Caco-2 (cell line): ENCODE measurements at regions not wholly inside any gene's neighbourhood (a gene's known extent, or its start where the extent isn't known, plus 50 kb on each side); places are given as distances from the start of the nearest gene placed in this dataset.
"Not testable (repeated sequence)": the region's sequence is repeated elsewhere in the genome, so short reads cannot be mapped to it uniquely, and the experiment has no call there.

Experiments used
- BruUV-seq: library from RNA; stranded (reverse); fragments of 400-500 nt; replicated peaks from 2 replicates; lab custom pipeline; 2021; lab: Mats Ljungman, UMichigan
- CTCF ChIA-PET: fragments of 300-600 bp; sonication (Branson Sonifier 250); formaldehyde crosslinking; loops from one replicate; lab custom pipeline; 2022; ENCODE audit warnings: antibody characterized with exemption; lab: Charles Lee
- POLR2A ChIA-PET: fragments of 300-600 bp; sonication (Branson Sonifier 250); formaldehyde crosslinking; loops from one replicate; lab custom pipeline; 2022; ENCODE audit warnings: antibody characterized with exemption; lab: Charles Lee
- DNase-seq, 2 experiments: peaks; one replicate each; pipeline versions ENCODE4 v3.0.0 to v3.0.0-alpha.2; 2020 to 2022
- H3K27me3 ChIP-seq: replicated peaks from 2 replicates; pipeline ENCODE4 v1.6.0; 2011; ENCODE audit warnings: low read length; ENCODE audit not compliant: control insufficient read depth, insufficient read depth
- H3K36me3 ChIP-seq: 2 replicates; pipeline ENCODE4 v1.5.1; 2011; ENCODE audit warnings: low read length; ENCODE audit not compliant: control insufficient read depth, insufficient read depth
- H3K4me1 ChIP-seq: fragments of 250-450 bp; sonication (Bioruptor Pico); 2 replicates; pipeline ENCODE4 v1.5.1; 2020; ENCODE audit warnings: mild to moderate bottlenecking
- H3K4me3 ChIP-seq: 2 replicates; pipeline ENCODE4 v1.5.1; 2011; ENCODE audit warnings: low read depth, mild to moderate bottlenecking, control low read depth, low read length
- H3K9me3 ChIP-seq: fragments of 250-450 bp; sonication (Bioruptor Pico); 2 replicates; pipeline ENCODE4 v1.5.1; 2020; ENCODE audit warnings: mild to moderate bottlenecking, moderate library complexity
- H3K27ac Mint-ChIP-seq: one replicate; pipeline ENCODE4 v1.8.0; 2022; ENCODE audit warnings: mixed read lengths; ENCODE audit not compliant: unreplicated experiment
- H3K27me3 Mint-ChIP-seq: one replicate; pipeline ENCODE4 v1.8.0; 2022; ENCODE audit warnings: mixed read lengths; ENCODE audit not compliant: insufficient read depth, unreplicated experiment
- H3K36me3 Mint-ChIP-seq: one replicate; pipeline ENCODE4 v1.8.0; 2022; ENCODE audit warnings: mild to moderate bottlenecking, mixed read lengths; ENCODE audit not compliant: insufficient read depth, unreplicated experiment
- H3K4me1 Mint-ChIP-seq: one replicate; pipeline ENCODE4 v1.8.0; 2022; ENCODE audit warnings: low read depth, mixed read lengths; ENCODE audit not compliant: unreplicated experiment
- H3K4me3 Mint-ChIP-seq: one replicate; pipeline ENCODE4 v1.8.0; 2022; ENCODE audit warnings: mild to moderate bottlenecking, moderate library complexity, mixed read lengths; ENCODE audit not compliant: unreplicated experiment
- H3K9me3 Mint-ChIP-seq: one replicate; pipeline ENCODE4 v1.8.0; 2022; ENCODE audit warnings: mixed read lengths; ENCODE audit not compliant: unreplicated experiment
- intact Hi-C: fragments of 100-400 bp; cut with micrococcal nuclease; formaldehyde crosslinking; loops from one replicate; pipeline ENCODE4 v1.10.0; 2022; ENCODE audit not compliant: unreplicated experiment
- TF ChIP-seq, protein P1 (sequence below), 2 experiments: fragments of 200-600 bp in 1 of 2; IDR thresholded peaks; 1 replicate in 1 of 2; 2 replicates in 1 of 2; pipeline versions ENCODE4 v1.5.1 to v1.8.0; 2011 to 2022; ENCODE audit warnings: antibody characterized with exemption in 1 of 2, control low read depth in 1 of 2, inconsistent platforms in 1 of 2, low read depth in 1 of 2, low read length in 1 of 2, mild to moderate bottlenecking in 1 of 2, moderate library complexity in 1 of 2; ENCODE audit not compliant: insufficient read depth in 1 of 2, severe bottlenecking in 1 of 2, unreplicated experiment in 1 of 2

- H3K9me3 Mint-ChIP-seq, result no peaks in the 10 kb centered on the region
- Histone ChIP-seq H3K9me3 (no peaks in the 10 kb centered on the region), H3K36me3 (no peaks in the 10 kb centered on the region), H3K4me1 (no peaks in the 10 kb centered on the region), H3K4me3 (no peak overlapping the region), H3K27me3 (no peaks in the 10 kb centered on the region)
- no peaks in the 10 kb centered on the region for H3K27me3 Mint-ChIP-seq
- intact Hi-C loops, result loop anchor here (1.0 to 10.0 kb wide), 2 partner anchors 91 to 178 kb away; no protein-coding TSS in a partner anchor
- ChIA-PET CTCF (interaction anchor here (1.0 to 1.2 kb wide), 2 partner anchors 91 to 157 kb away, joined by 3 to 16 read pairs; partner anchors contain the start of gene ZNF92), POLR2A (no interaction called here)
- BruUV-seq, result no TSS peak
- TF ChIP-seq, protein P1, sequence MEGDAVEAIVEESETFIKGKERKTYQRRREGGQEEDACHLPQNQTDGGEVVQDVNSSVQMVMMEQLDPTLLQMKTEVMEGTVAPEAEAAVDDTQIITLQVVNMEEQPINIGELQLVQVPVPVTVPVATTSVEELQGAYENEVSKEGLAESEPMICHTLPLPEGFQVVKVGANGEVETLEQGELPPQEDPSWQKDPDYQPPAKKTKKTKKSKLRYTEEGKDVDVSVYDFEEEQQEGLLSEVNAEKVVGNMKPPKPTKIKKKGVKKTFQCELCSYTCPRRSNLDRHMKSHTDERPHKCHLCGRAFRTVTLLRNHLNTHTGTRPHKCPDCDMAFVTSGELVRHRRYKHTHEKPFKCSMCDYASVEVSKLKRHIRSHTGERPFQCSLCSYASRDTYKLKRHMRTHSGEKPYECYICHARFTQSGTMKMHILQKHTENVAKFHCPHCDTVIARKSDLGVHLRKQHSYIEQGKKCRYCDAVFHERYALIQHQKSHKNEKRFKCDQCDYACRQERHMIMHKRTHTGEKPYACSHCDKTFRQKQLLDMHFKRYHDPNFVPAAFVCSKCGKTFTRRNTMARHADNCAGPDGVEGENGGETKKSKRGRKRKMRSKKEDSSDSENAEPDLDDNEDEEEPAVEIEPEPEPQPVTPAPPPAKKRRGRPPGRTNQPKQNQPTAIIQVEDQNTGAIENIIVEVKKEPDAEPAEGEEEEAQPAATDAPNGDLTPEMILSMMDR (IDR thresholded peaks at IDR 0.05; ENCODE audit: insufficient read depth in 1 of 2, low read depth in 1 of 2, low read length in 1 of 2, severe bottlenecking in 1 of 2, unreplicated experiment in 1 of 2), result peak; percentile 80 to 83
- no peak overlapping the region for H3K27ac Mint-ChIP-seq
- peak overlapping the region; percentile 29 for H3K4me3 Mint-ChIP-seq
- no peaks in the 10 kb centered on the region for H3K36me3 Mint-ChIP-seq
- no peaks in the 10 kb centered on the region for H3K4me1 Mint-ChIP-seq
- peak; percentile 81 to 84 for DNase-seq
These were observed 157.2 kb upstream of the ZNF92 start for GRCh38 chr7:65216469-65216868.

DNA sequence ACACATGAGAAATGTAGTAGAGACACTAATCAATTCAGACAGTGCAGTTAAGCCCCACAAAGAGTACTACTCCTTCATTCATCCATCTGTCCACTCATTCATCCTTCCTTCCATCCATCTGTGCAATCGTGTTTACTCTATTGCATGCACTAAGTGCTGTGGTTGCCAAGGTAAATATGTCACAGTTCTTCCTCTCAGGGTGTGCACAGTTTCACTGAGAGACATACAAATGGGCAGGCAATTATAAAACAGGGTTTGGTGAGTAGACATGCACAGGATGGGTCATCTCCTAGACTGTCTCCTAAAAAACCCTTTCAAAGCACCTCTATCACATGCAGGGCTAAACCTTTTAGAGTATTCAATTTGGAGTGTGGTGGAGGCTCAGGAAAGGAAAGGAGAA is 160.4 kb upstream of the ZNF92 start:
- H3K9me3 Mint-ChIP-seq, DNase-seq, CTCF ChIA-PET, H3K27me3 Mint-ChIP-seq, H3K9me3 ChIP-seq, POLR2A ChIA-PET, H3K4me1 Mint-ChIP-seq, BruUV-seq, H3K4me3 Mint-ChIP-seq, H3K36me3 Mint-ChIP-seq, H3K4me1 ChIP-seq, H3K36me3 ChIP-seq, H3K27me3 ChIP-seq, H3K27ac Mint-ChIP-seq, H3K4me3 ChIP-seq: not testable (repeated sequence)
- intact Hi-C loops, result loop anchor here (10.0 kb wide), 1 partner anchor 182 kb away; no protein-coding TSS in a partner anchor

- intact Hi-C loops, POLR2A ChIA-PET, H3K9me3 ChIP-seq: not testable (repeated sequence)
These were observed 174.4 kb upstream of the ZNF92 start for GRCh38 chr7:65199221-65199620.

DNA sequence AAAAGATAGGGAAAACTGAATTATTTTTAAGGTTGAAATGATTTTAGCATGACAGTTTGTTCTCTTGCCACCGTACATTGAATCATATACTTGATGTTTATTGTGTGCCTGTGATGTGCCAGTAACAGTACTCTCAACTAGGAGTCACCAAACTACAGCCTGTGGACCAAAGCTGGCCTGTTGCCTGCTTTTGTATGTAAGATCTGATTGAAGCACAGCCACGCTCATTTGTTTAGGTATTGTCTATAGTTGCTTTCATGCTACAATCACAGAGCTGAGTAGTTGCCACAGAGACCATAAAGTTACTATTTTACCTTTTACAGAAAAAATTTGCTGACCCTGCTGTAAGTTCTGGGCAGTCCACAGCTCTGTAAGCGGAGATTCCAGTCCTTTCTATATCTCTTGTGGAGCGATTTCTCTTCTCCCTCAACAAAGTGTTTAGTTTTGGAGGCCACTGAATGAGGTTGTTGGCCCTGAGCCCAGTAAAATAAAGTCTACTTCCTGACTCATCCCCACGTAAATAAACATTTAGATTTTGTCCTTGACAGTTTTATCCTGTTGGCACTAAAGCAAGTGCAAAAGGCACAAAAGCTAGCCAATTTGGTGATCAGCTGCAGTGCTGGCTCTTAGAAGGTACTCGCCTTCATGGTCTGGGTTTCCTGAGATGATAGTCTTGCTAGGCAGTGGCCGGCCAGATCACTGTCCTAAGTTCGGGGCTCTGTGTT is 180.2 kb upstream of the ZNF92 start:
- H3K4me1 ChIP-seq, DNase-seq, H3K27me3 Mint-ChIP-seq, H3K4me1 Mint-ChIP-seq, H3K4me3 Mint-ChIP-seq, H3K36me3 Mint-ChIP-seq, BruUV-seq, intact Hi-C loops, H3K9me3 Mint-ChIP-seq, H3K4me3 ChIP-seq, POLR2A ChIA-PET, H3K36me3 ChIP-seq, H3K27me3 ChIP-seq, CTCF ChIA-PET, H3K27ac Mint-ChIP-seq, H3K9me3 ChIP-seq: not testable (repeated sequence)

More at GRCh38 chr7:65199221-65199620, 174.4 kb upstream of the ZNF92 start:
- H3K9me3 Mint-ChIP-seq, CTCF ChIA-PET, H3K27ac Mint-ChIP-seq, H3K36me3 Mint-ChIP-seq, BruUV-seq, H3K4me3 ChIP-seq, H3K27me3 Mint-ChIP-seq, H3K36me3 ChIP-seq, H3K4me1 ChIP-seq, H3K4me3 Mint-ChIP-seq, H3K4me1 Mint-ChIP-seq, H3K27me3 ChIP-seq, DNase-seq: not testable (repeated sequence)

DNA sequence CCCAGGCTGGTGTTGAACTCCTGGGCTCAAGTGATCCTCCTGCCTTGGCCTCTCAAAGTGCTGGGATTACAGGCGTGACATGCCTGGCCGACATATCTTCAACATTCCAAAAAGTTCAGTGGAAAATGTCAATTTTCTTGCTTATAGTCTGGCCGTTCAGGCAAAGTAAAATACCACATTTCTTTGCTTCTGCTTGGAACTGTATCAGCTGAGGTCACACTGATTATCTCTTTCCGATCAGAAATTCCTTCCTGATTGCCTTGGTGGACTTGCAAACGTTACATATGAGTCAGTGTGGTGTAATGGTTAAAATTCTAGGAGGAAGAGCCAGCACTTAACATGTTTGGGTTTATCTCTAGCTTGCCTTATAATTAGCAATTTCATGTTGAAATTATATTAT is 170.6 kb upstream of the ERV3-1 start:
- H3K4me1 ChIP-seq, intact Hi-C loops, H3K27me3 Mint-ChIP-seq, H3K27ac Mint-ChIP-seq, CTCF ChIA-PET, H3K4me1 Mint-ChIP-seq, H3K4me3 Mint-ChIP-seq, BruUV-seq, H3K27me3 ChIP-seq, DNase-seq, H3K4me3 ChIP-seq, H3K36me3 Mint-ChIP-seq, POLR2A ChIA-PET, H3K9me3 ChIP-seq, H3K9me3 Mint-ChIP-seq, H3K36me3 ChIP-seq: not testable (repeated sequence)

- H3K4me1 Mint-ChIP-seq, intact Hi-C loops, H3K36me3 ChIP-seq, H3K9me3 Mint-ChIP-seq, DNase-seq, H3K36me3 Mint-ChIP-seq, H3K4me3 ChIP-seq, H3K4me1 ChIP-seq, H3K27me3 ChIP-seq, POLR2A ChIA-PET, H3K4me3 Mint-ChIP-seq, BruUV-seq, H3K9me3 ChIP-seq, H3K27me3 Mint-ChIP-seq, CTCF ChIA-PET, H3K27ac Mint-ChIP-seq: not testable (repeated sequence)
These were observed 143.6 kb upstream of the ERV3-1 start for GRCh38 chr7:65150105-65150504.
